Eye (tissue), 1 donor: ENCODE measurements at regions not wholly inside any gene's neighbourhood (a gene's known extent, or its start where the extent isn't known, plus 50 kb on each side); places are given as distances from the start of the nearest gene placed in this dataset.
"Not testable (repeated sequence)": the region's sequence is repeated elsewhere in the genome, so short reads cannot be mapped to it uniquely, and the experiment has no call there.

Experiments
- DNase-seq: peaks from one replicate; pipeline ENCODE4 v3.0.0-alpha.2; 2015

DNA sequence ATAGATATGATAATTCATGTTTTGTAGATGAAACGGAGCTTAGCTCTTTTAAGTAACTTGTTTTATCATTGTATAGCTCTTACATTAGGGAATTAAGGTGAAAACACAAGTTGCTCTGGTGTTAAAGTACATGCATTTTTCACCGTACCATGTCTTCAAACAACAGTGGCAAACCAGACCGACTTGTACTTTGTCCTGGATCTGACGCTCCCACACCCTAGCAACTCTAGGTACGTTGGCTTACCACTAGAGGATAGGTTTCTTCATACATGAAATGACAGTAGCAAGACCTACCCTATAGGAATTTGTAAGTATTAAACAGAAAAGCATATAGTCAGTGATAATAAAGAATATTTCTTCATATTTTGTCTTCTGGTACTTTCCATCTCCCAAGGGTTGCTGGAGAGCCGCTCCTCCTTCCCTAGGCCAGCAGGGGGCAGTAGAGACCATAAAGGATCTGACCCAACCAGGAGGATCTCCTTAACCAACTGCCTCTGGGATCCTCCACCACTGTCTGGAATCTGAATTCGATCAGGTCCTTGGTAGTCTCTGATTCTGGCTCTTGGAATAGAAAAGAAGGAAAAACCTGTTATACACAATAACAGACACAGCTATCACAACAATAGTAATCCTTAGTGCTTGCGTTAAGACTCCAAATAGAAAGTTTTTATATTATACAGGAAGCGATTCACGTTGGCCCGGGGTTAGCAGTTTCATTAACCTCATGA lies 136.7 kb downstream of the CAVIN4 start:
- peak; percentile 94 for DNase-seq

- DNase-seq: no peak
Measured at GRCh38 chr9:100715100-100715380, 137.2 kb downstream of the CAVIN4 start.

DNA sequence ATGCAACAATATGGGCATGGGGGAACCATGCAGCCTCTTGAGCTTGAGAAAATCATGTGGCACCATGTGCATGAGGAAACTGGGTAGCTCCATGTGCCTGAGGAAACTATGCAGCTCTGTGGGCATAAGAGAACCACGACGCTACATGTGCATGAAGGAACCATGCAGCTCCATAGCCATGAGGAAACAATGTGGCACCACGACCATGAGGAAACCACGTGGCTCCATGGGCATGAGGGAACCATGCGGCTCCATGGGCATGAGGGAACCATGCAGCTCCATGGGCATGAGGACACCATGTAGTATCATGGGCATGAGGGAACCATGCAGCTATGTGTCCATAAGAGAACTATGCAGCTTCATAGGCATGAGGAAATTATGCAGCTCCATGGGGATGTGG lies 140.8 kb downstream of the CAVIN4 start:
- DNase-seq: no peak

DNA sequence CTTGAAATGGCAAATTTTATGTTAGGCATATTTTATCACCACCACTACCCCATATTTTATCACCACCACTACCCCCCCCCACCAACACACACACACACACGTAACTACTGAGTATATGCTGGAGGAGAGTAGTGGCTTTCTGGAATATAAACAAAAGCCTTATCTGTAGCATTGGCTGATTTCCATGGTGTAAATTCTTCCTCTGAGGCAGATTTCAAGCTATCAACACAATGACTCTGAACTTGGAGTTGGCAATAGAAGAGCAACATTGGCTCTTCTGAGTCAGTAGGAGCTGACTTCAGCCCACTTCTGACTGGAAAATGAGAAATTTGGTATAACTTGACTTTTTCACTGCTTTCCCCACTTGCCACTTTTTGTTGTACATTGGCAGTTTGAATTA lies 143.0 kb downstream of the CAVIN4 start:
- no peak for DNase-seq

- DNase-seq: peak; percentile 59
Measured at GRCh38 chr9:100724886-100725285, 147.0 kb downstream of the CAVIN4 start.

GRCh38 chr9:100725371-100725770 lies 147.5 kb downstream of the CAVIN4 start:
- peak; percentile 53 for DNase-seq

DNA sequence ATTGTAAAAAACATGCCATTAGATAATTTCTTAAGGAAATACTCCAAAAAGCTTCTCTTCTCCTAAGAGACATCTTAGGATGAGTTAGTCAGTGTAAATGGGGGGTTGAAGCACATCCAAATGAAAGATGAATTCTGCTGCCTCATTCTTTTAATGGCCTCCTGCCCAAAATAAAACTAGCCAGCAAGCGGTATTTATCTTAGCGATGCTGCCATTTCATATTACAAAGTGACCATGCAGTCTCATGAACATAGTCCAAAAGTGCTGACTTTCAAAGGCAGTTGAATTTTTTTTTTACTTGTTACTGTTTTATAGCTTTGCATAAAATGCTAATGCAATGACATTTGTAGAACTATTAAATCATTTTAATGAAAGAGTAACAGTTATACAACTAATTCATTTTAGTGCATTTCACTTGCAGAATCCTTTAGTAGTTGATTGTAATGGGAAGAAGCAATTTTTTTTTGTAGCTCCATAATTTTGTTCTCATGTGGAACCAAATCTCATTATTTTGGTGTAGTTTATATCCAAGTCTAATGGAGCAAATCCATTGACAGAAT lies 151.5 kb downstream of the CAVIN4 start:
- DNase-seq: no peak

- DNase-seq: no peak
Measured at GRCh38 chr9:100730086-100730485, 152.2 kb downstream of the CAVIN4 start.

- no peak for DNase-seq
Measured at GRCh38 chr9:100731038-100731556, 153.2 kb downstream of the CAVIN4 start.

GRCh38 chr9:100731557-100731956 lies 153.7 kb downstream of the CAVIN4 start:
- no peak for DNase-seq

GRCh38 chr9:100739208-100739607 lies 161.3 kb downstream of the CAVIN4 start:
- DNase-seq: no peak

- DNase-seq: no peak
Measured at GRCh38 chr9:100739666-100740065, 161.8 kb downstream of the CAVIN4 start.

GRCh38 chr9:100748930-100749329 lies 171.1 kb downstream of the CAVIN4 start:
- not testable (repeated sequence) for DNase-seq

- DNase-seq: no peak
Measured at GRCh38 chr9:100756217-100756616, 178.3 kb downstream of the CAVIN4 start.

DNA sequence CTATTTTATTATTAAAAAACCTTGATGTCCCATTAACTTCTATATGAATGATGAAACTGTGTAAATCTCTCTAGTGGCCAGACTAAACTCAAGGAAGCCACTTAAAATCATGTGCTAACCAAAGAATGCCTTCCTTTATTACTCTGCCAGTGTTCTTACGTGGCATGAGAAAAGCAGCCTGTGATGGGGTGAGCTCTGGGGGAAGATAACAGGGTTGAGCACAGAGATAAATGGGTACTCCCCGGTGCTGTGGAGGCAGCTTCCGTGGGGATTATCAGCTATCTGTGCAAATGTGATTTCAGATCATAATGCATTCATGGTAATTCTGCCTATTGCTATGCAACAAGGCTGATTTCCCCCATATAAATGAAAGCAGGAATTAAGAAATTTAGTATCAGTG lies 181.3 kb downstream of the CAVIN4 start:
- no peak for DNase-seq

DNA sequence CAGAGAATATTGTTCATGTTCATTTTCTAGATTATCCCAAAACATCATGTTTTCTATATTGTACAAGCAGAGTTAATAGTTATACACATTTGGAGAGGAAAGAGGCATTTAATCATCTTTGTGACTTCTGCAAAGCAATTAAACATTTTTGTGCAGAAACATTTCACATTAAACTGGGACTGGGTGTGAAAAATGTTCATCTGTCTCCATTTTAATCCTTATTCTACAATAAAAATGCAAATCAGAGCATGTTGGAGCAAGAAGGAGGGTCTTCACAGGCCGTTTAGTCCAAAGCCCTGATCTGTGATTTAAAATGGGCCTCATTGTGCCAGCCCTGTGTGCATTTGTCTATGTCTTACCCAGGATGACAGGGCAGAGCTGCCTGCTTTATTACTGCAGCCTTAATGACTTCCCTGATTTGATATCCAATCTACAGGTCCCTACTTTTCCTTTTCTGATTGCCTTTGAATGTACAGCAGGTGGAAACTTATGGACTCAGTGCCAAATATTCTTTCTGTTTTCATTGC lies 183.5 kb downstream of the CAVIN4 start:
- no peak for DNase-seq

- no peak for DNase-seq
Measured at GRCh38 chr9:100774326-100774725, 196.4 kb downstream of the CAVIN4 start.

GRCh38 chr9:100774962-100775361 lies 197.1 kb downstream of the CAVIN4 start:
- no peak for DNase-seq

DNA sequence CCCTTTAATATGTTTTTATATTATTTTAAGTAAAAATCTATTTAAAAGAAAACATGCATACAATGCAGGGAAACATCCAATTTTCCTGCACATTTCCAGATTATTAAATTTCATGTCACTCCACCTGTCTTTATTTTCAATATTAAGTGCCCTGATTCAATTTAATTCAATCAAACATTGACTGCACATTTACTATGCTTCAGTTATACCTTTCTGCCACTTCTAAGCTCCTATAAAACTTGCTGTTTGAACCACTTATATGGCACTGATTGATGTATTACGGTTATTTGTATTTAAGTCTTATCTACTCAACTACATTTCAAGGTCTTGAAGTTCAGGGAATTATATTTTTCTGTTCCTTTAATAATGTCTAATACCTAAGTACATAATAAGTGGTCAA lies 198.0 kb downstream of the CAVIN4 start:
- DNase-seq: no peak

DNA sequence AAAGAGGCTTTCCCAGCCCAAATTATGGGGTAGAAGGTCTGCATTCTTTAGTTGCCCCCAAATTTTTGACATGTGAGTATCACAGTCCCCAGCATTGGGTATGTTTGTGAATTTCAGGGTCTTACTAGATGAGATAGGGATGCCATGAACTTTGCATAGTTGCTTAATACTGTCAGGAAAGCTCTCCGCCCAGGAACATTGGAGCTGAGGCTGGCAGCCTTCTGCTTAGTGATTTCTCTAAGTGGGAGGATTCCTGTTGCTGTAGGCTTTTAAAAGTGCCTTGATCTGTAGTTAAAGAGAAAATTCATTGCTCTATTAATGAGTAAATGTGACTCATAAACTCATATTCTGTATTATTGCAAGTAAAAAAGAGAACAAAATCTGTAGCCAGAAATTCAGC lies 206.9 kb downstream of the CAVIN4 start:
- DNase-seq: no peak

GRCh38 chr9:100785946-100786345 lies 208.1 kb downstream of the CAVIN4 start:
- no peak for DNase-seq

DNA sequence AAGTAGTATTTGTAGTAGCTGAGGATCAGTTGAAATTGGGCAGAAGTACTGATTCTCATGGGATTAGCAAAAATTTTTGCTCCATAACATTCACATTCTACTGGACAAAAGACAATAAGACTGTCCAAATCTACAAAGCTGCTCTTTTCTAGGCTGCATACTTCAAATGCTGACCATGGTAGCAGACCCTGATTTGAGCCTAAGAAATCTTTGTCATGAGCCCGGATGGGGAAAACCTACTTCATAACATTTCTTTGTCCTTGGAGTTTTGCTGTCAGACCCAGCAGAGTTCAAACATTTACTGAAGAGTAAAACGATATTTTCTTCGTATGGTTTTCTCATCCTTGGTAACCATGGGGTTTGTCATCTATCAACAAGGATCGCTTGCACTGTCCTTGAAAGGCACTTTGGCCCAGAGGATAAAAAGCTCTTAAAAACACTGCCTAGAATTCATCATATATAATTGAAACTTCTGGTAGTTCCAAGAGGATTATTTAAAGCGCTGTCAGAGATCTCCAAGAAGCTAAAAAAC lies 216.9 kb downstream of the CAVIN4 start:
- no peak for DNase-seq

DNA sequence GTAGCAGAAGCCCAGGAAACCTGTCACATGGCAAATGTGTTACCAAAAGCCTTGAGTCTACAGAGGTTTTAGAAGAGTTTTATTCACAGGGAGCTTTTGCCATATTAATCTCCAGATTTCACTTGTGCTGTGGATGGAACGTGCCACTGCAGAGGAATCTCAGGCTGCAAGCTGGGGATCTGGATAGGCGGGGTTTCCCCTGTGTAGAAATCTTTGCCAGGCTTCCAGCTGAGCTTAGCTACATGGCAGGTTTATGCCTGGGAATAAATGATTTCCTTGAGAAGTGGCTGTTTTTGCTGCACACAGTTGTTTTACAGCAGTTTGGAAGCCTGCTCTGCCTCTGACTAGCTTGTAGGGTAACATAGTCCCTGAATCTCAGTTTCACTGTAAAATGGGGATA lies 224.6 kb upstream of the PLPPR1 start:
- peak; percentile 4 for DNase-seq

DNA sequence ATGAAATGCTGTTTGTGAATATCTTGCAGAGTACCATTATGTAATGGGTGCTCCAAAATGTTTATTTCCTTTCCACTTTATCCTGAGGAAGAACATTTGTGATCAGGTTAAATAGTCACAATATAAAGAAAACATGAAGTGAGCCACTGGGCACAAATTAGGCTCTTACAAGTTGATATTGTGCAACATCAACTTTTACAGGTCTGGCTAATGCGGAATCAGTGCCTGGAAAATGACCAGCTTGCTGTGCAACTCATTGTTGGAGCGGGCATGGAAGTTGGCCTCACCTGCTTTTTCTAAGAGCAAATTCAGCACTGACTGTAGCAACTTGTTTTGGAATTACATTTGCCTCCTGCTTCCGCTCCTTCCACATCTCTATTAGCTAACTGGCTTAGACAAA lies 216.9 kb upstream of the PLPPR1 start:
- no peak for DNase-seq
